ENCODE measurements at regions not wholly inside any gene's neighbourhood (a gene's known extent, or its start where the extent isn't known, plus 50 kb on each side); places are given as distances from the start of the nearest gene placed in this dataset.

DNA sequence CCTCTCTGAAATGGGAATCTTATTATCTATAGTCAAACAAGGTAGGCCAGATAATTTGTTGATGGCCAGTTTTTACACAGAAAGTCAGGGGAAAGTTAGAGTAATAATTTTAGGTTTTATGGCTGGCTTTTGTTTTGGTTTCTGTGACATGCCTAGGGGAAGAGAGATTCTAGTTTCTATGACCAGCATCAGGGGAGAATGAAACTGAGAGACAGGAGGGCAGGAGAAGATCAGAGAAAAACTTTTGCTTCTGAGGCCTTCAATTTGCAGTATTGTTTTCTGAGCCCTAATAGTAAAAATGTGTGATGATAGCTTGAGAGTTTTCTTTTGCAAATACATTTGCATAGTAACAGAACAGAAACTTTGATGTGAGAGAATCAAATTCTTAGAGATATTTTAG is 564.3 kb downstream of the ZNF608 start:
- in situ Hi-C loops (cut with MboI) = no loop called here
- POLR2A ChIA-PET = interaction anchor here (0.8 kb wide), 1 partner anchor 393 kb away, joined by 4 read pairs; no protein-coding TSS in a partner anchor

More for the DNA sequence above, 564.3 kb downstream of the ZNF608 start:
- Histone ChIP-seq H3K4me1 (replicated peaks in 1 of 2; ENCODE audit: control insufficient read depth in 2 of 2, insufficient read depth in 2 of 2, low read length in 2 of 2) (no peaks in the 10 kb centered on the region), H3K4me2 (ENCODE audit: insufficient read depth, low read length) (no peak overlapping the region), H3K27me3 (ENCODE audit: control insufficient read depth in 2 of 2, insufficient read depth in 2 of 2, low read length in 2 of 2) (no peaks in the 10 kb centered on the region), H2AFZ (ENCODE audit: low read depth, low read length) (no peak overlapping the region), H3K9me1 (ENCODE audit: control insufficient read depth, insufficient read depth, low read length) (no peaks in the 10 kb centered on the region), H3K9me3 (replicated peaks; ENCODE audit: control insufficient read depth, insufficient read depth, low read depth, low read length) (no peaks in the 10 kb centered on the region; the same call in 1 of the 2 replicates), H3K4me3 (no peak overlapping the region), H3K36me3 (ENCODE audit: control insufficient read depth, insufficient read depth, low read length) (no peaks in the 10 kb centered on the region), H3K79me2 (ENCODE audit: control insufficient read depth, insufficient read depth, low read length) (no peaks in the 10 kb centered on the region), H4K20me1 (replicated peaks; ENCODE audit: control insufficient read depth, insufficient read depth, low read length) (no peaks in the 10 kb centered on the region), H3K27ac (ENCODE audit: extremely low read depth, low read depth, low read length) (no peak overlapping the region), H3K9ac (ENCODE audit: insufficient read depth in 1 of 2, low read depth in 2 of 2, low read length in 2 of 2) (no peak overlapping the region)
- TF ChIP-seq ZNF274 (IDR thresholded peaks at IDR 0.05; ENCODE audit: borderline replicate concordance, low read depth, low read length) (no peak), HLTF (IDR thresholded peaks at IDR 0.05) (no peak), ZNF586 (CRISPR knock-in tag; conservative IDR thresholded peaks at IDR 0.05) (no peak), MAFF (IDR thresholded peaks at IDR 0.05; ENCODE audit: low read length) (no peak), ZFX (CRISPR knock-in tag; IDR thresholded peaks at IDR 0.05) (no peak), HIVEP1 (CRISPR knock-in tag; IDR thresholded peaks at IDR 0.05) (no peak), BDP1 (IDR thresholded peaks at IDR 0.05; ENCODE audit: insufficient read depth, insufficient read length) (no peak), SRSF7 (optimal IDR thresholded peaks at IDR 0.05; ENCODE audit: low read depth, low read length) (no peak)
- TF ChIP-seq, protein P1, sequence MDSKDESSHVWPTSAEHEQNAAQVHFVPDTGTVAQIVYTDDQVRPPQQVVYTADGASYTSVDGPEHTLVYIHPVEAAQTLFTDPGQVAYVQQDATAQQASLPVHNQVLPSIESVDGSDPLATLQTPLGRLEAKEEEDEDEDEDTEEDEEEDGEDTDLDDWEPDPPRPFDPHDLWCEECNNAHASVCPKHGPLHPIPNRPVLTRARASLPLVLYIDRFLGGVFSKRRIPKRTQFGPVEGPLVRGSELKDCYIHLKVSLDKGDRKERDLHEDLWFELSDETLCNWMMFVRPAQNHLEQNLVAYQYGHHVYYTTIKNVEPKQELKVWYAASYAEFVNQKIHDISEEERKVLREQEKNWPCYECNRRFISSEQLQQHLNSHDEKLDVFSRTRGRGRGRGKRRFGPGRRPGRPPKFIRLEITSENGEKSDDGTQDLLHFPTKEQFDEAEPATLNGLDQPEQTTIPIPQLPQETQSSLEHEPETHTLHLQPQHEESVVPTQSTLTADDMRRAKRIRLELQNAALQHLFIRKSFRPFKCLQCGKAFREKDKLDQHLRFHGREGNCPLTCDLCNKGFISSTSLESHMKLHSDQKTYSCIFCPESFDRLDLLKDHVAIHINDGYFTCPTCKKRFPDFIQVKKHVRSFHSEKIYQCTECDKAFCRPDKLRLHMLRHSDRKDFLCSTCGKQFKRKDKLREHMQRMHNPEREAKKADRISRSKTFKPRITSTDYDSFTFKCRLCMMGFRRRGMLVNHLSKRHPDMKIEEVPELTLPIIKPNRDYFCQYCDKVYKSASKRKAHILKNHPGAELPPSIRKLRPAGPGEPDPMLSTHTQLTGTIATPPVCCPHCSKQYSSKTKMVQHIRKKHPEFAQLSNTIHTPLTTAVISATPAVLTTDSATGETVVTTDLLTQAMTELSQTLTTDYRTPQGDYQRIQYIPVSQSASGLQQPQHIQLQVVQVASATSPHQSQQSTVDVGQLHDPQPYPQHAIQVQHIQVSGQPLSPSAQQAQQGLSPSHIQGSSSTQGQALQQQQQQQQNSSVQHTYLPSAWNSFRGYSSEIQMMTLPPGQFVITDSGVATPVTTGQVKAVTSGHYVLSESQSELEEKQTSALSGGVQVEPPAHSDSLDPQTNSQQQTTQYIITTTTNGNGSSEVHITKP (IDR thresholded peaks at IDR 0.05; ENCODE audit: partially characterized antibody) = no peak
- TF ChIP-seq, protein P2, sequence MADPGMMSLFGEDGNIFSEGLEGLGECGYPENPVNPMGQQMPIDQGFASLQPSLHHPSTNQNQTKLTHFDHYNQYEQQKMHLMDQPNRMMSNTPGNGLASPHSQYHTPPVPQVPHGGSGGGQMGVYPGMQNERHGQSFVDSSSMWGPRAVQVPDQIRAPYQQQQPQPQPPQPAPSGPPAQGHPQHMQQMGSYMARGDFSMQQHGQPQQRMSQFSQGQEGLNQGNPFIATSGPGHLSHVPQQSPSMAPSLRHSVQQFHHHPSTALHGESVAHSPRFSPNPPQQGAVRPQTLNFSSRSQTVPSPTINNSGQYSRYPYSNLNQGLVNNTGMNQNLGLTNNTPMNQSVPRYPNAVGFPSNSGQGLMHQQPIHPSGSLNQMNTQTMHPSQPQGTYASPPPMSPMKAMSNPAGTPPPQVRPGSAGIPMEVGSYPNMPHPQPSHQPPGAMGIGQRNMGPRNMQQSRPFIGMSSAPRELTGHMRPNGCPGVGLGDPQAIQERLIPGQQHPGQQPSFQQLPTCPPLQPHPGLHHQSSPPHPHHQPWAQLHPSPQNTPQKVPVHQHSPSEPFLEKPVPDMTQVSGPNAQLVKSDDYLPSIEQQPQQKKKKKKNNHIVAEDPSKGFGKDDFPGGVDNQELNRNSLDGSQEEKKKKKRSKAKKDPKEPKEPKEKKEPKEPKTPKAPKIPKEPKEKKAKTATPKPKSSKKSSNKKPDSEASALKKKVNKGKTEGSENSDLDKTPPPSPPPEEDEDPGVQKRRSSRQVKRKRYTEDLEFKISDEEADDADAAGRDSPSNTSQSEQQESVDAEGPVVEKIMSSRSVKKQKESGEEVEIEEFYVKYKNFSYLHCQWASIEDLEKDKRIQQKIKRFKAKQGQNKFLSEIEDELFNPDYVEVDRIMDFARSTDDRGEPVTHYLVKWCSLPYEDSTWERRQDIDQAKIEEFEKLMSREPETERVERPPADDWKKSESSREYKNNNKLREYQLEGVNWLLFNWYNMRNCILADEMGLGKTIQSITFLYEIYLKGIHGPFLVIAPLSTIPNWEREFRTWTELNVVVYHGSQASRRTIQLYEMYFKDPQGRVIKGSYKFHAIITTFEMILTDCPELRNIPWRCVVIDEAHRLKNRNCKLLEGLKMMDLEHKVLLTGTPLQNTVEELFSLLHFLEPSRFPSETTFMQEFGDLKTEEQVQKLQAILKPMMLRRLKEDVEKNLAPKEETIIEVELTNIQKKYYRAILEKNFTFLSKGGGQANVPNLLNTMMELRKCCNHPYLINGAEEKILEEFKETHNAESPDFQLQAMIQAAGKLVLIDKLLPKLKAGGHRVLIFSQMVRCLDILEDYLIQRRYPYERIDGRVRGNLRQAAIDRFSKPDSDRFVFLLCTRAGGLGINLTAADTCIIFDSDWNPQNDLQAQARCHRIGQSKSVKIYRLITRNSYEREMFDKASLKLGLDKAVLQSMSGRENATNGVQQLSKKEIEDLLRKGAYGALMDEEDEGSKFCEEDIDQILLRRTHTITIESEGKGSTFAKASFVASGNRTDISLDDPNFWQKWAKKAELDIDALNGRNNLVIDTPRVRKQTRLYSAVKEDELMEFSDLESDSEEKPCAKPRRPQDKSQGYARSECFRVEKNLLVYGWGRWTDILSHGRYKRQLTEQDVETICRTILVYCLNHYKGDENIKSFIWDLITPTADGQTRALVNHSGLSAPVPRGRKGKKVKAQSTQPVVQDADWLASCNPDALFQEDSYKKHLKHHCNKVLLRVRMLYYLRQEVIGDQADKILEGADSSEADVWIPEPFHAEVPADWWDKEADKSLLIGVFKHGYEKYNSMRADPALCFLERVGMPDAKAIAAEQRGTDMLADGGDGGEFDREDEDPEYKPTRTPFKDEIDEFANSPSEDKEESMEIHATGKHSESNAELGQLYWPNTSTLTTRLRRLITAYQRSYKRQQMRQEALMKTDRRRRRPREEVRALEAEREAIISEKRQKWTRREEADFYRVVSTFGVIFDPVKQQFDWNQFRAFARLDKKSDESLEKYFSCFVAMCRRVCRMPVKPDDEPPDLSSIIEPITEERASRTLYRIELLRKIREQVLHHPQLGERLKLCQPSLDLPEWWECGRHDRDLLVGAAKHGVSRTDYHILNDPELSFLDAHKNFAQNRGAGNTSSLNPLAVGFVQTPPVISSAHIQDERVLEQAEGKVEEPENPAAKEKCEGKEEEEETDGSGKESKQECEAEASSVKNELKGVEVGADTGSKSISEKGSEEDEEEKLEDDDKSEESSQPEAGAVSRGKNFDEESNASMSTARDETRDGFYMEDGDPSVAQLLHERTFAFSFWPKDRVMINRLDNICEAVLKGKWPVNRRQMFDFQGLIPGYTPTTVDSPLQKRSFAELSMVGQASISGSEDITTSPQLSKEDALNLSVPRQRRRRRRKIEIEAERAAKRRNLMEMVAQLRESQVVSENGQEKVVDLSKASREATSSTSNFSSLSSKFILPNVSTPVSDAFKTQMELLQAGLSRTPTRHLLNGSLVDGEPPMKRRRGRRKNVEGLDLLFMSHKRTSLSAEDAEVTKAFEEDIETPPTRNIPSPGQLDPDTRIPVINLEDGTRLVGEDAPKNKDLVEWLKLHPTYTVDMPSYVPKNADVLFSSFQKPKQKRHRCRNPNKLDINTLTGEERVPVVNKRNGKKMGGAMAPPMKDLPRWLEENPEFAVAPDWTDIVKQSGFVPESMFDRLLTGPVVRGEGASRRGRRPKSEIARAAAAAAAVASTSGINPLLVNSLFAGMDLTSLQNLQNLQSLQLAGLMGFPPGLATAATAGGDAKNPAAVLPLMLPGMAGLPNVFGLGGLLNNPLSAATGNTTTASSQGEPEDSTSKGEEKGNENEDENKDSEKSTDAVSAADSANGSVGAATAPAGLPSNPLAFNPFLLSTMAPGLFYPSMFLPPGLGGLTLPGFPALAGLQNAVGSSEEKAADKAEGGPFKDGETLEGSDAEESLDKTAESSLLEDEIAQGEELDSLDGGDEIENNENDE (IDR thresholded peaks at IDR 0.05; ENCODE audit: low read depth, low read length) = no peak
- CTCF ChIA-PET (ENCODE audit: low intra/inter-chr PET ratio) = no interaction called here
- no TSS peak for BruUV-seq (replicated peaks)
- FAIRE-seq (no peak), ATAC-seq (no peak), DNase-seq (ENCODE audit: extremely low read depth in 1 of 4, low spot score in 3 of 4) (no peak)
- intact Hi-C loops (cut with micrococcal nuclease) = no loop called here

Measured in K562 (cell line).